ENCODE measurements at regions not wholly inside any gene's neighbourhood (a gene's known extent, or its start where the extent isn't known, plus 50 kb on each side); places are given as distances from the start of the nearest gene placed in this dataset.

GRCh38 chr6:47106721-47107197 lies 64.6 kb upstream of the ADGRF1 start:
- no peak overlapping the region for H3K4me3 ChIP-seq (ENCODE audit: control insufficient read depth, low read depth, low read length)
- no peak for TF ChIP-seq CTCF (IDR thresholded peaks at IDR 0.05; ENCODE audit: control insufficient read depth, insufficient read depth, low read depth, low read length, missing control alignments)
- DNase-seq (ENCODE audit: low read depth), result no peak

- TF ChIP-seq CTCF (IDR thresholded peaks at IDR 0.05; ENCODE audit: control insufficient read depth, insufficient read depth, low read depth, low read length, missing control alignments), result no peak
- no peak overlapping the region for H3K4me3 ChIP-seq (ENCODE audit: control insufficient read depth, low read depth, low read length)
- no peak for DNase-seq (ENCODE audit: low read depth)
Observed at GRCh38 chr6:47106216-47106615, 64.1 kb upstream of the ADGRF1 start.

- no peak for TF ChIP-seq CTCF (IDR thresholded peaks at IDR 0.05; ENCODE audit: control insufficient read depth, insufficient read depth, low read depth, low read length, missing control alignments)
- H3K4me3 ChIP-seq (ENCODE audit: control insufficient read depth, low read depth, low read length), result no peak overlapping the region
- DNase-seq (ENCODE audit: low read depth), result no peak
Observed at GRCh38 chr6:47105469-47106178, 63.5 kb upstream of the ADGRF1 start.

GRCh38 chr6:47103931-47104330 lies 61.8 kb upstream of the ADGRF1 start:
- no peak for TF ChIP-seq CTCF (IDR thresholded peaks at IDR 0.05; ENCODE audit: control insufficient read depth, insufficient read depth, low read depth, low read length, missing control alignments)
- DNase-seq (ENCODE audit: low read depth), result peak; percentile 27

GRCh38 chr6:47102331-47102730 lies 60.2 kb upstream of the ADGRF1 start:
- no peak for TF ChIP-seq CTCF (IDR thresholded peaks at IDR 0.05; ENCODE audit: control insufficient read depth, insufficient read depth, low read depth, low read length, missing control alignments)
- DNase-seq (ENCODE audit: low read depth), result no peak
- no peak overlapping the region for H3K4me3 ChIP-seq (ENCODE audit: control insufficient read depth, low read depth, low read length)

More at GRCh38 chr6:47103931-47104330, 61.8 kb upstream of the ADGRF1 start:
- no peak overlapping the region for H3K4me3 ChIP-seq (ENCODE audit: control insufficient read depth, low read depth, low read length)

- no peak for TF ChIP-seq CTCF (IDR thresholded peaks at IDR 0.05; ENCODE audit: control insufficient read depth, insufficient read depth, low read depth, low read length, missing control alignments)
- no peak overlapping the region for H3K4me3 ChIP-seq (ENCODE audit: control insufficient read depth, low read depth, low read length)
- no peak for DNase-seq (ENCODE audit: low read depth)
Observed at GRCh38 chr6:47098570-47098993, 56.5 kb upstream of the ADGRF1 start.
